ENCODE measurements at regions not wholly inside any gene's neighbourhood (a gene's known extent, or its start where the extent isn't known, plus 50 kb on each side); places are given as distances from the start of the nearest gene placed in this dataset.
"Not testable (repeated sequence)": the region's sequence is repeated elsewhere in the genome, so short reads cannot be mapped to it uniquely, and the experiment has no call there.

DNA sequence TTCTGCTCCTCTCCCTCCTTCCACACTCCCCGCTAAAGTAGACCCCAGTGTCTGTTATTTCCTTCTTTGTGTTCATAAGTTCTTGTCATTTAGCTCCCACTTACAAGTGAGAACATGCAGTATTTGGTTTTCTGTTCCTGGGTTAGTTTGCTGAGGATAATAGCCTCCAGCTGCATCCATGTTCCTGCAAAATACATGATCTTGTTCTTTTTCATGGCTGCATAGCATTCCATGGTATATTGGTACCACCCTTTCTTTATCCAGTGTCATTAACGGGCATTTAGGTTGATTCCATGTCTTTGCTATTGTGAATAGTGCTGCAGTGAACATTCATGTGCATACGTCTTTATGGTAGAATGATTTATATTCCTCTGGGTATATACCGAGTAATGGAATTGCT lies 118.0 kb upstream of the SLC4A4 start:
- TF ChIP-seq, protein P1, sequence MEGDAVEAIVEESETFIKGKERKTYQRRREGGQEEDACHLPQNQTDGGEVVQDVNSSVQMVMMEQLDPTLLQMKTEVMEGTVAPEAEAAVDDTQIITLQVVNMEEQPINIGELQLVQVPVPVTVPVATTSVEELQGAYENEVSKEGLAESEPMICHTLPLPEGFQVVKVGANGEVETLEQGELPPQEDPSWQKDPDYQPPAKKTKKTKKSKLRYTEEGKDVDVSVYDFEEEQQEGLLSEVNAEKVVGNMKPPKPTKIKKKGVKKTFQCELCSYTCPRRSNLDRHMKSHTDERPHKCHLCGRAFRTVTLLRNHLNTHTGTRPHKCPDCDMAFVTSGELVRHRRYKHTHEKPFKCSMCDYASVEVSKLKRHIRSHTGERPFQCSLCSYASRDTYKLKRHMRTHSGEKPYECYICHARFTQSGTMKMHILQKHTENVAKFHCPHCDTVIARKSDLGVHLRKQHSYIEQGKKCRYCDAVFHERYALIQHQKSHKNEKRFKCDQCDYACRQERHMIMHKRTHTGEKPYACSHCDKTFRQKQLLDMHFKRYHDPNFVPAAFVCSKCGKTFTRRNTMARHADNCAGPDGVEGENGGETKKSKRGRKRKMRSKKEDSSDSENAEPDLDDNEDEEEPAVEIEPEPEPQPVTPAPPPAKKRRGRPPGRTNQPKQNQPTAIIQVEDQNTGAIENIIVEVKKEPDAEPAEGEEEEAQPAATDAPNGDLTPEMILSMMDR (IDR thresholded peaks at IDR 0.05): not testable (repeated sequence)
- TF ChIP-seq POLR2A, POLR2AphosphoS5 (IDR thresholded peaks at IDR 0.05): not testable (repeated sequence)
